Neural progenitor cell (in vitro differentiated cells): ENCODE measurements at regions not wholly inside any gene's neighbourhood (a gene's known extent, or its start where the extent isn't known, plus 50 kb on each side); places are given as distances from the start of the nearest gene placed in this dataset.

Experiments
- DNase-seq: peaks from one replicate; pipeline ENCODE4 v3.0.0-alpha.2; 2016; ENCODE audit warnings: low spot score
- H2AFZ ChIP-seq: fragments of 200-600 bp; sonication (generic); replicated peaks from 2 replicates; pipeline ENCODE4 v1.6.1; 2016; ENCODE audit warnings: antibody characterized with exemption
- H3F3A ChIP-seq: fragments of 200-600 bp; sonication (generic); 2 replicates; pipeline ENCODE4 v1.6.1; 2016; ENCODE audit warnings: antibody characterized with exemption, low read depth
- H3K27ac ChIP-seq: fragments of 200-600 bp; sonication (generic); 2 replicates; pipeline ENCODE4 v1.5.1; 2016; ENCODE audit warnings: mild to moderate bottlenecking
- H3K27me3 ChIP-seq: fragments of 200-600 bp; sonication (generic); 2 replicates; pipeline ENCODE4 v1.6.1; 2016; ENCODE audit warnings: mild to moderate bottlenecking, moderate library complexity
- H3K36me3 ChIP-seq: fragments of 200-600 bp; sonication (generic); 2 replicates; pipeline ENCODE4 v1.5.1; 2016
- H3K4me1 ChIP-seq: fragments of 200-600 bp; sonication (generic); 2 replicates; pipeline ENCODE4 v1.6.1; 2016; ENCODE audit warnings: mixed run types
- H3K4me2 ChIP-seq: fragments of 200-600 bp; sonication (generic); 2 replicates; pipeline ENCODE4 v1.6.1; 2016
- H3K4me3 ChIP-seq: fragments of 200-600 bp; sonication (generic); 2 replicates; pipeline ENCODE4 v1.5.1; 2016
- H3K79me2 ChIP-seq: fragments of 200-600 bp; sonication (generic); 2 replicates; pipeline ENCODE4 v1.6.1; 2016; ENCODE audit warnings: low read depth
- H3K9ac ChIP-seq: fragments of 200-600 bp; sonication (generic); 2 replicates; pipeline ENCODE4 v1.6.1; 2016
- H3K9me3 ChIP-seq: fragments of 200-600 bp; sonication (generic); 2 replicates; pipeline ENCODE4 v1.5.1; 2016; ENCODE audit warnings: low read depth
- H4K20me1 ChIP-seq: fragments of 200-600 bp; sonication (generic); 2 replicates; pipeline ENCODE4 v1.6.1; 2016; ENCODE audit warnings: low read depth
- H3K27ac Mint-ChIP-seq: 3 replicates; pipeline ENCODE4 v1.8.0; 2021; ENCODE audit warnings: mixed read lengths
- H3K27me3 Mint-ChIP-seq: 2 replicates; pipeline ENCODE4 v1.8.0; 2022; ENCODE audit warnings: low read depth, mild to moderate bottlenecking, inconsistent platforms, moderate library complexity, mixed read lengths; ENCODE audit not compliant: insufficient read depth
- H3K36me3 Mint-ChIP-seq: 3 replicates; pipeline ENCODE4 v1.8.0; 2021; ENCODE audit warnings: mixed read lengths
- H3K4me1 Mint-ChIP-seq: 3 replicates; pipeline ENCODE4 v1.8.0; 2021; ENCODE audit warnings: mixed read lengths
- H3K4me3 Mint-ChIP-seq: 3 replicates; pipeline ENCODE4 v1.8.0; 2021; ENCODE audit warnings: mild to moderate bottlenecking, moderate library complexity, mixed read lengths
- H3K9me3 Mint-ChIP-seq: 3 replicates; pipeline ENCODE4 v1.8.0; 2020; ENCODE audit warnings: mixed read lengths
- CTCF ChIP-seq: fragments of 200-600 bp; sonication (generic); IDR thresholded peaks from 2 replicates; pipeline ENCODE4 v1.5.1; 2017; ENCODE audit warnings: antibody characterized with exemption, mild to moderate bottlenecking
- EZH2 ChIP-seq: fragments of 200-600 bp; sonication (generic); IDR thresholded peaks from 2 replicates; pipeline ENCODE4 v1.6.1; 2017; ENCODE audit warnings: antibody characterized with exemption, mild to moderate bottlenecking, moderate library complexity
- EZH2phosphoT487 ChIP-seq: fragments of 200-600 bp; sonication (generic); IDR thresholded peaks from 2 replicates; pipeline ENCODE4 v1.6.1; 2017; ENCODE audit warnings: antibody characterized with exemption

- Mint-ChIP-seq H3K27me3 (no peaks in the 10 kb centered on the region), H3K27ac (no peak overlapping the region), H3K4me1 (peaks cover 7% of the 10 kb centered on the region), H3K9me3 (no peaks in the 10 kb centered on the region), H3K36me3 (no peaks in the 10 kb centered on the region), H3K4me3 (no peak overlapping the region)
- H3K27ac ChIP-seq, result no peak overlapping the region
- no peaks in the 10 kb centered on the region for H3K79me2 ChIP-seq
- H3K9me3 ChIP-seq, result no peaks in the 10 kb centered on the region
- no peaks in the 10 kb centered on the region for H3K4me1 ChIP-seq
- H3K4me3 ChIP-seq, result no peak overlapping the region
- H2AFZ ChIP-seq, result no peak overlapping the region
- DNase-seq, result no peak
- no peaks in the 10 kb centered on the region for H3K27me3 ChIP-seq
- no peaks in the 10 kb centered on the region for H3K36me3 ChIP-seq
- H4K20me1 ChIP-seq, result no peaks in the 10 kb centered on the region
- H3K9ac ChIP-seq, result no peak overlapping the region
- no peak overlapping the region for H3K4me2 ChIP-seq
- no peaks in the 10 kb centered on the region for H3F3A ChIP-seq
- TF ChIP-seq EZH2, result no peak
- TF ChIP-seq CTCF, result no peak
- TF ChIP-seq EZH2phosphoT487, result no peak
Measured at GRCh38 chr5:56359809-56360685, 126.9 kb upstream of the ANKRD55 start.

GRCh38 chr5:56358703-56359681, 125.9 kb upstream of the ANKRD55 start:
- H3K9ac ChIP-seq, result no peak overlapping the region
- H3K4me2 ChIP-seq, result no peak overlapping the region
- Mint-ChIP-seq H3K4me1 (peaks cover 7% of the 10 kb centered on the region), H3K9me3 (no peaks in the 10 kb centered on the region), H3K4me3 (no peak overlapping the region), H3K27me3 (no peaks in the 10 kb centered on the region), H3K27ac (no peak overlapping the region), H3K36me3 (no peaks in the 10 kb centered on the region)
- TF ChIP-seq EZH2phosphoT487, result no peak
- TF ChIP-seq CTCF, result no peak
- TF ChIP-seq EZH2, result no peak
- H3K9me3 ChIP-seq, result no peaks in the 10 kb centered on the region
- no peak overlapping the region for H2AFZ ChIP-seq
- H3K4me3 ChIP-seq, result no peak overlapping the region
- no peaks in the 10 kb centered on the region for H3K27me3 ChIP-seq
- no peak overlapping the region for H3K27ac ChIP-seq
- H3K79me2 ChIP-seq, result no peaks in the 10 kb centered on the region
- DNase-seq, result no peak
- H3K4me1 ChIP-seq, result no peaks in the 10 kb centered on the region
- no peaks in the 10 kb centered on the region for H3K36me3 ChIP-seq
- H4K20me1 ChIP-seq, result no peaks in the 10 kb centered on the region
- H3F3A ChIP-seq, result no peaks in the 10 kb centered on the region

GRCh38 chr5:56358046-56358445, 124.9 kb upstream of the ANKRD55 start:
- Histone ChIP-seq H3K4me1 (no peaks in the 10 kb centered on the region), H3K4me2 (no peak overlapping the region), H3F3A (no peaks in the 10 kb centered on the region), H3K27ac (no peak overlapping the region), H3K79me2 (no peaks in the 10 kb centered on the region), H3K27me3 (no peaks in the 10 kb centered on the region), H3K9me3 (no peaks in the 10 kb centered on the region), H2AFZ (no peak overlapping the region), H3K4me3 (no peak overlapping the region), H4K20me1 (no peaks in the 10 kb centered on the region), H3K36me3 (no peaks in the 10 kb centered on the region), H3K9ac (no peak overlapping the region)
- Mint-ChIP-seq H3K4me3 (no peak overlapping the region), H3K9me3 (no peaks in the 10 kb centered on the region), H3K36me3 (no peaks in the 10 kb centered on the region), H3K27me3 (no peaks in the 10 kb centered on the region), H3K27ac (no peak overlapping the region), H3K4me1 (peaks cover 7% of the 10 kb centered on the region)
- TF ChIP-seq EZH2phosphoT487 (no peak), CTCF (no peak), EZH2 (no peak)
- no peak for DNase-seq
